SK-N-MC (cell line): ENCODE measurements at regions not wholly inside any gene's neighbourhood (a gene's known extent, or its start where the extent isn't known, plus 50 kb on each side); places are given as distances from the start of the nearest gene placed in this dataset.
"Not testable (repeated sequence)": the region's sequence is repeated elsewhere in the genome, so short reads cannot be mapped to it uniquely, and the experiment has no call there.

Experiments used
- DNase-seq: peaks from one replicate; pipeline ENCODE4 v3.0.0-alpha.2; 2011; ENCODE audit warnings: low read depth, low spot score
- H3K27ac ChIP-seq: fragments of 200-600 bp; sonication (generic); 2 replicates; pipeline ENCODE4 v1.5.1; 2016; ENCODE audit warnings: mixed run types
- H3K36me3 ChIP-seq: fragments of 200-600 bp; sonication (generic); 2 replicates; pipeline ENCODE4 v1.6.1; 2017; ENCODE audit warnings: antibody characterized with exemption, low read length, mixed read lengths; ENCODE audit not compliant: insufficient read depth
- H3K4me3 ChIP-seq: fragments of 200-600 bp; sonication (generic); 2 replicates; pipeline ENCODE4 v1.5.1; 2016
- H3K9ac ChIP-seq: fragments of 200-600 bp; sonication (generic); 2 replicates; pipeline ENCODE4 v1.8.0; 2017; ENCODE audit warnings: mixed run types, mixed read lengths; ENCODE audit not compliant: insufficient read length
- H3K9me3 ChIP-seq: fragments of 200-600 bp; sonication (generic); 2 replicates; pipeline ENCODE4 v1.6.1; 2017; ENCODE audit warnings: low read depth, mild to moderate bottlenecking, antibody characterized with exemption, low read length, moderate library complexity, mixed read lengths
- EZH2 ChIP-seq: fragments of 200-600 bp; sonication (generic); IDR thresholded peaks from one replicate; pipeline ENCODE4 v1.6.1; 2017; ENCODE audit warnings: antibody characterized with exemption
- FOXP2 ChIP-seq: optimal IDR thresholded peaks from 2 replicates; pipeline ENCODE3; 2011; ENCODE audit warnings: mild to moderate bottlenecking, moderate library complexity; ENCODE audit not compliant: insufficient read depth; ENCODE audit errors: extremely low read length, control extremely low read depth
- POLR2AphosphoS5 ChIP-seq: IDR thresholded peaks from 2 replicates; pipeline ENCODE4 v1.6.1; 2012; ENCODE audit warnings: mild to moderate bottlenecking, low read depth, low read length, borderline replicate concordance

DNA sequence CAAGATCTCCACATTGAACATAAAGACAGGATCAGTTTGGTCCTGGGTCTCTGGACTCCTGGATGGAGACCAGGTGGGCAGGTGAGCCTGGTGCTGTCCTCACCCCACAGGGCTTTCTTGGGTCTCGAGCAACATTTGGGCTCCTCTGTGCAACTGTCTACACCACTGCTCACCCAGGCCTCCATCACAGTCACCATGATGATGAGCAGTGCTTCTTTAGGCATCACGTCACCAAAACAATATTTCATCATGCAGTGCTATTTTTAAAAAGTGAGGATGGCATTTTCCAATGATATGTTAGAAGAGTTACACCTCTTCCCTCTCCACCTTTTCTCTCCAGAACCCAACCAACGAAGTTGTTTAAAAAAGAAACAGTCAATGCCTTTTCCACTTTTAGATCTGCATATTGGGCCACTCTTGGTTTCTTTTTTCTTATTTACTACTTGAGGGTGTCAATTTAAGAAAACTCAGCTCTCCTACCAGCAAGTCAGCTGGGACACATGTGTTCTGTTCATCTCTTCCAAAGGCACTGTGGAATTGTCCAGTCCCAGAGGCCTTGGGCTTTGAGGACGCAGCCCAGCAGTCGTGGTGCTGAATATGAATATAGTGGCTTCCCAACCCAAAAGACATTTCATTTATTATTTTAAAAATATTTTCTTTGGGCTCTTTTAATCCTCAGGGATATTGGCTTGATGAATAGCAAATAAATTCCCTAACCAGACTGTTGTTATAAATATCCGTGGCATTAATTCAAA lies 405.7 kb downstream of the KCNRG start:
- no peaks in the 10 kb centered on the region for H3K9me3 ChIP-seq
- H3K4me3 ChIP-seq = no peak overlapping the region
- H3K27ac ChIP-seq = no peak overlapping the region
- H3K36me3 ChIP-seq = no peaks in the 10 kb centered on the region
- H3K9ac ChIP-seq = no peak overlapping the region
- no peak for DNase-seq
- TF ChIP-seq FOXP2 (no peak), EZH2 (no peak), POLR2AphosphoS5 (no peak)

DNA sequence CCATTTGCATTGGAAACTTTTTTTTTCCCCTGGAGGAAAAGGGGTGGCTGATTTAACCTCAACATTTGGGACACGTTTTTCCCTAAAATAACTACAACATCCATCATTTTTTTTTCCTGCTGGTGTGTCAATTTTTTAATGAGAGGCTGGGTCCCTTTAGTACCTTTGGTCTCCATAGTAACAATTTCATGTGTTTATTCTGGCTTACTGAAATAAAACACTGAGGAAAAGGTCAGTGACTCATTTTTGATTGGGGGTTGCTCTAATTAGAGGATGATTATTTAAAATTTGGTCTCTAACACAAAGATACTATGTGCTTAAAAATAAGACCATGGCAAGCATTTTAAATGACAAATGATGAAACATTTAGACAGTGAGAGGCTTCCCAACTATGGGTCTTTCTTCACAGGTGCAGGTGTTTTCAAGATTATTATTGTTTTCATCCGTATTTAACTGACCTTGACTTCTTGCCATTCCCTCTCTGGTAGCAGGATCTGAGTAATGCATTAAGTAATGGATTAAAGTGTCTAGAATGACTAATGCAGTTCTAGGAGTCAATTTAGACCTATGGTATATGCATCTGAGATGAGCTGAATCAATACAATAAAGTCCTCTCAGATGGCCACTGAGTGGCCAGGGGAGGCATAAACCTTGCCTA lies 406.4 kb downstream of the KCNRG start:
- no peak overlapping the region for H3K27ac ChIP-seq
- TF ChIP-seq EZH2 = no peak
- TF ChIP-seq POLR2AphosphoS5 = no peak
- no peak for TF ChIP-seq FOXP2
- H3K9ac ChIP-seq = no peak overlapping the region
- H3K9me3 ChIP-seq = no peaks in the 10 kb centered on the region
- no peak overlapping the region for H3K4me3 ChIP-seq
- DNase-seq = no peak
- no peaks in the 10 kb centered on the region for H3K36me3 ChIP-seq

DNA sequence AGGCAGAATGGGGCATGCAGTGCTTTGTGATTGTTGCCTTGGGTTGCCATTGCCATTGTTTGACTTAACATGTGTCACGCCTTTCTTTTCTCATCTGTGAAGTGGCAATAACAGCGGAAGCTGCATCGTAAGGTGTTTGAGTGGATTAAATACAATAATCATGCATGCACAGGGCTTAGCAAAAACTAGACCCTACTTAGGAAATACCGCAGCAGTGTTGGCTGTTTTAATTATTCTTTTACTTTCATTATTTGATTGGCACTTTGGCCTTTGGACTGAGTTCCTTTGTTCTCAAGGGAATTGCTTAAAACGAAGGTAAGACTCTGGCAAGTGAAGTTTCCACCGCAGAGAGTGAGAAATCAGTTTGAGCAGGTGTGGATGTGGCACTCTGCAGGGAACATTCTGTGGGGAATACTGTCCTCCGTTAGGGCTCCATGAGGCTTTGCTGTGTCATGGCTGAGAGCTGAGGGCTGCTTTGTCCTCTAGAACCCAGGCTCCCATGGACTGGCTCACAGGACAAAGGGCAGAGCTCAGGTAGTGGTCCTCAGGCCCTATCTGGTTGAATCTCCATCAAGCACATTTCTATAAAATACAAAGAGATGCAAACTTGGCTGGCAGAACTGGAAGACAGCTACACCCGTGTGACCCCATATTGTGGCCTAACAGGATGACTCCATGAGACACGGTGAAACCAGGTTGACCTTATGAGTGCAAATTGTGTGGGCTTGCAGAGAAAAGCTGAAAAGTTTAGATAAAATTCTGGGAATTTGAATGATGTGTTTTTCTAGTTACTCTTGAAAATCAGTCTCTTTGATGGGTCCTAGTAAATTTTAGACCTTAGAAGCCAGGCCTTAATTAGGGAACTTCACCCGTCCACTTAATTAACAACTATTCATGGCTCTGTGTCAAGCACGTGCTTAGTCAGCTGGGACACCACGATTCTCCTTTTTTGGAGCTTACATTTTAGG lies 407.2 kb downstream of the KCNRG start:
- Histone ChIP-seq H3K9me3 (no peaks in the 10 kb centered on the region), H3K27ac (no peak overlapping the region), H3K9ac (no peak overlapping the region), H3K36me3 (no peaks in the 10 kb centered on the region), H3K4me3 (no peak overlapping the region)
- no peak for TF ChIP-seq POLR2AphosphoS5
- no peak for TF ChIP-seq EZH2
- DNase-seq = no peak

DNA sequence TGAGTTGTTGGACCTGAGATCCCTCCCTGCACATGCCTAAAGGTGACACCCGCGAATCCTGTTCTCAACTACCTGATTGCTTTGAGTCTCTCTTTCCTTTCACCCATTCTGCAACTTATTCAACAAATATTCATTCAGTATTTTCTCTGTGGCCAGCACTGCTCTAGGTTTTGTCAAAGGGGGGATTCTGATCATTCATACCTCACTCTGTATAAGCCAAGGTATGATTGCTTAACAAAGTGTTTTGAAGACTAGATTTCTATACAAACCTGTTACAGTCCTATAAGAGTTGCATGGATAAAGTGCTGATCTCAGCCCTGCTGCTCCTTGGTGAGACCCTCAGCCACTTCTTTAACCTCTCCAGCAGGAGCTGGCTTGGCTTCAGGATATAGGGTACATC lies 409.7 kb downstream of the KCNRG start:
- DNase-seq = no peak
- Histone ChIP-seq H3K4me3 (no peak overlapping the region), H3K36me3 (no peaks in the 10 kb centered on the region), H3K9me3 (no peaks in the 10 kb centered on the region), H3K27ac (no peak overlapping the region), H3K9ac (no peak overlapping the region)
- TF ChIP-seq POLR2AphosphoS5 (no peak), EZH2 (no peak), FOXP2 (no peak)

DNA sequence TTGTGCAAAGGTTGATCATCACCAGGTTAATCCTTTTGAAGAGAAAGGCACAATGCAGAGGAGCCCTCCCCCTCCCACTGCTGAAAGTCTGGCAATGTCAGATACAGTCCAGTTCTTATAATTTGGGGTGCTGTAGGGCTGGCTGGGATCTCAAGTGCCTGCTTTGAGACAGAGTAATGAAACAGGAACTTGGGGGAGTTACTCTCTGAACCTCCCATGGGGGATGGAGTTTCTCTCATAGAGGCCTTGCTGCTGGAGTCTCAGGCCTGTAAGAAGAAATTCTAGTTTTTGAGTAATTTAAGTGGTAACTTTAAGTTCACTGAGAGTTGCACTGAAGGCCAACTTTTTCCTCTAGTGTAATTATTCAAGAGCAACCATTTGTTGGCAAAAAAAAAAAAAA lies 410.5 kb downstream of the KCNRG start:
- H3K9ac ChIP-seq = no peak overlapping the region
- DNase-seq = no peak
- H3K9me3 ChIP-seq = no peaks in the 10 kb centered on the region
- H3K4me3 ChIP-seq = no peak overlapping the region
- H3K27ac ChIP-seq = no peak overlapping the region
- H3K36me3 ChIP-seq = no peaks in the 10 kb centered on the region
- TF ChIP-seq FOXP2 = no peak
- no peak for TF ChIP-seq POLR2AphosphoS5
- TF ChIP-seq EZH2 = no peak

DNA sequence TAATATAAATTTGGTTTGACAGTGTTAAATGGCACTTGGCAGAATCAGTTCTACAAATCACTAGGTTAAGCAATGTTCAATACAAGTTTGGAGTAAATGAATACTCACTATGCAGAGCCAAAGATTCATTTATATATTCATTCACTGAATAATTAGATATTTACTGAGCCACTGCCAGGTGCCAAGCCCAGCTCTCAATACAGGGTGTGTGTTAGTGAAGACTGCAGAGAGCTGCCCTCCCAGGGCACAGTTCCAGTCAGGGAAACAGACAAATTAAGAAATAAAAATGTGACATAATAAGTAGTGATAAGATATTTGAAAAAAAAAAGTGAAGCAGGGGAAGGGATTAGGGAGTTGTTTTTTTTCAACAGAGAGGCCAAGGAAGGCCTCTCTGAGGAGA lies 411.7 kb downstream of the KCNRG start:
- DNase-seq = no peak
- Histone ChIP-seq H3K9ac (no peak overlapping the region), H3K36me3 (no peaks in the 10 kb centered on the region), H3K4me3 (no peak overlapping the region), H3K27ac (no peak overlapping the region), H3K9me3 (no peaks in the 10 kb centered on the region)
- TF ChIP-seq POLR2AphosphoS5 = no peak
- TF ChIP-seq EZH2 = no peak
- TF ChIP-seq FOXP2 = no peak

DNA sequence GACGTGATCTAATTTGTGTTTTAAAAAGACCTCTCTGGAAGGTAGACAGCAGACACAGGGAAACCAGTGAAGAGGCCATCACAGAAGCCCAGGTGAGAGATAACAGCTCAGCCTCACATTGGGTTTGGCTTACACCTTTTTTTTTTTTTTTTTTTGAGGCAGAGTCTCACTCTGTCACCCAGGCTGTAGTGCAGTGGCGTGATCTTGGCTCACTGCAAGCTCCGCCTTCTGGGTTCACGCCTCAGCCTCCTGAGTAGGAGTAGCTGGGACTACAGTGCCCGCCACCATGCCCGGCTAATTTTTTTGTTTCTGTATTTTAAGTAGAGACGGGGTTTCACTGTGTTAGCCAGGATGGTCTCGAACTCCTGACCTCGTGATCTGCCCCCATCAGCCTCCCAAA lies 412.3 kb downstream of the KCNRG start:
- H3K36me3 ChIP-seq, H3K9ac ChIP-seq, DNase-seq, H3K27ac ChIP-seq, H3K9me3 ChIP-seq, H3K4me3 ChIP-seq: not testable (repeated sequence)

DNA sequence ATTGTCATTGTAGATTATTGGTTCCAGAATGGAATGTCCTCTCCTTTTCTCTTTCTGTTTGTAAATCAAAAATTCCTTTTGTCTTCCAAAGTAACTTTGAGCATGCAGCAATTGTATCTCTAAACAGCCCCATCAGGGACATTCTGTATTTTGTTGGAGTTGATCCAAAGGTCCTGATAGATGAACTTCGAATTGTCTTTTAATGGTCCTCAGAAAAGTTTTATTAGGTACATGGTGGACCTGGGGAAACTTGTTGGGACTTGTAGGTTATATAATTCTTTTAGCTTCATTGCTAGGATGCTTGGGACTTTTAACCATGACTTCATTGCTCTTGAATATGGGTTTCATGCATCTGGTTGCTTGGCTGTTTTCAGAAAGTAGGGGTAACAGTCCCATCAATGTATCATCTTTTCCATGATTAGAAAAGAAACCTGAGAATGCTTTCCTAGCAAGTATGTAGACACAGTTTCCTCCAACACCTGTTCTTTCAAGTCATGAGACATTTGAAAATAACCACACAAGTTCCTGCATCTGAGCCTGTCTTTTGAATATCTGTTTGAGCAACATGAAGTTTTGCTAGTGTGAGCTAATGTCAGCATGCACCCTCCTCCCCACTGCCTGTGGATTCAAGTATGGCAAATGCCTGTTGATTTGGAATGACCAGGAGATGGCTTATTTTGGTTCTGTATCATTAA lies 413.1 kb downstream of the KCNRG start:
- Histone ChIP-seq H3K9me3 (no peaks in the 10 kb centered on the region), H3K9ac (no peak overlapping the region), H3K36me3 (no peaks in the 10 kb centered on the region), H3K4me3 (no peak overlapping the region), H3K27ac (no peak overlapping the region)
- no peak for TF ChIP-seq FOXP2
- TF ChIP-seq POLR2AphosphoS5 = no peak
- TF ChIP-seq EZH2 = no peak
- no peak for DNase-seq
